ENCODE measurements at regions not wholly inside any gene's neighbourhood (a gene's known extent, or its start where the extent isn't known, plus 50 kb on each side); places are given as distances from the start of the nearest gene placed in this dataset.
"Not testable (repeated sequence)": the region's sequence is repeated elsewhere in the genome, so short reads cannot be mapped to it uniquely, and the experiment has no call there.

- DNase-seq = no peak
Measured at GRCh38 chr12:19778797-19779196, 339.5 kb downstream of the AEBP2 start.

- no peak for DNase-seq
Measured at GRCh38 chr12:19779395-19780056, 340.2 kb downstream of the AEBP2 start.

- no peak for DNase-seq
Measured at GRCh38 chr12:19780460-19780859, 341.2 kb downstream of the AEBP2 start.

- DNase-seq = no peak
Measured at GRCh38 chr12:19783547-19784444, 344.5 kb downstream of the AEBP2 start.

GRCh38 chr12:19792028-19792427, 352.7 kb downstream of the AEBP2 start:
- DNase-seq = no peak

GRCh38 chr12:19794116-19794515, 354.8 kb downstream of the AEBP2 start:
- no peak for DNase-seq

- no peak for DNase-seq
Measured at GRCh38 chr12:19799216-19799615, 359.9 kb downstream of the AEBP2 start.

GRCh38 chr12:19799895-19800602, 360.8 kb downstream of the AEBP2 start:
- no peak for DNase-seq

- DNase-seq = no peak
Measured at GRCh38 chr12:19800884-19801283, 361.6 kb downstream of the AEBP2 start.

GRCh38 chr12:19801941-19802340, 362.6 kb downstream of the AEBP2 start:
- DNase-seq = no peak

- DNase-seq = no peak
Measured at GRCh38 chr12:19802915-19803314, 363.6 kb downstream of the AEBP2 start.

- no peak for DNase-seq
Measured at GRCh38 chr12:19804737-19805136, 365.4 kb downstream of the AEBP2 start.

- DNase-seq = no peak
Measured at GRCh38 chr12:19808371-19808770, 369.1 kb downstream of the AEBP2 start.

GRCh38 chr12:19810213-19810612, 370.9 kb downstream of the AEBP2 start:
- DNase-seq = no peak

- DNase-seq = no peak
Measured at GRCh38 chr12:19811922-19812321, 372.6 kb downstream of the AEBP2 start.

GRCh38 chr12:19819231-19819630, 379.9 kb downstream of the AEBP2 start:
- no peak for DNase-seq

- no peak for DNase-seq
Measured at GRCh38 chr12:19822476-19822875, 383.2 kb downstream of the AEBP2 start.

GRCh38 chr12:19823326-19823725, 384.0 kb downstream of the AEBP2 start:
- DNase-seq = not testable (repeated sequence)

GRCh38 chr12:19826980-19827550, 387.8 kb downstream of the AEBP2 start:
- DNase-seq = no peak

- no peak for DNase-seq
Measured at GRCh38 chr12:19829100-19829853, 390.0 kb downstream of the AEBP2 start.

GRCh38 chr12:19830446-19830845, 391.2 kb downstream of the AEBP2 start:
- no peak for DNase-seq

GRCh38 chr12:19833775-19834501, 394.6 kb downstream of the AEBP2 start:
- DNase-seq = no peak
